PC-3 (cell line): ENCODE measurements at regions not wholly inside any gene's neighbourhood (a gene's known extent, or its start where the extent isn't known, plus 50 kb on each side); places are given as distances from the start of the nearest gene placed in this dataset.
"Not testable (repeated sequence)": the region's sequence is repeated elsewhere in the genome, so short reads cannot be mapped to it uniquely, and the experiment has no call there.

Experiments
- ATAC-seq: fragments of 200-7000 bp; cut with Tn5 transposase; 2 replicates; pipeline ENCODE4 v1.9.1; 2020; ENCODE audit warnings: mild to moderate bottlenecking, moderate library complexity
- BruUV-seq: library from RNA; stranded (reverse); fragments of 400-500 nt; replicated peaks from 2 replicates; lab custom pipeline; 2021; lab: Mats Ljungman, UMichigan
- CTCF ChIA-PET: fragments of 300-600 bp; sonication (Branson Sonifier 250); formaldehyde crosslinking; loops from one replicate; lab custom pipeline; 2022; ENCODE audit warnings: antibody characterized with exemption; lab: Charles Lee
- POLR2A ChIA-PET: fragments of 300-600 bp; sonication (Branson Sonifier 250); formaldehyde crosslinking; loops from one replicate; lab custom pipeline; 2022; ENCODE audit warnings: antibody characterized with exemption; ENCODE audit not compliant: unreplicated experiment; lab: Charles Lee
- DNase-seq: peaks from one replicate; pipeline ENCODE4 v3.0.0-alpha.2; 2015
- H2AFZ ChIP-seq: fragments of 300-600 bp; sonication (generic); 2 replicates; pipeline ENCODE4 v1.6.0; 2016; ENCODE audit warnings: antibody characterized with exemption, low read length
- H3F3A ChIP-seq: fragments of 300-600 bp; sonication (generic); one replicate; pipeline ENCODE4 v1.6.0; 2017; ENCODE audit warnings: antibody characterized with exemption, low read length, control low read depth, mild to moderate bottlenecking; ENCODE audit not compliant: unreplicated experiment
- H3K27ac ChIP-seq: fragments of 300-600 bp; sonication (generic); 2 replicates; pipeline ENCODE4 v1.5.1; 2016; ENCODE audit warnings: mild to moderate bottlenecking, low read length
- H3K27me3 ChIP-seq: fragments of 300-600 bp; sonication (generic); 2 replicates; pipeline ENCODE4 v1.6.1; 2016; ENCODE audit warnings: low read length, mixed read lengths
- H3K36me3 ChIP-seq: fragments of 300-600 bp; sonication (generic); 2 replicates; pipeline ENCODE4 v1.6.1; 2016; ENCODE audit warnings: low read depth, mixed run types, low read length, mixed read lengths
- H3K4me1 ChIP-seq: fragments of 300-600 bp; sonication (generic); 2 replicates; pipeline ENCODE4 v1.5.1; 2016; ENCODE audit warnings: low read length; ENCODE audit not compliant: insufficient read depth
- H3K4me2 ChIP-seq: fragments of 300-600 bp; sonication (generic); 2 replicates; pipeline ENCODE4 v1.6.0; 2016; ENCODE audit warnings: low read length
- H3K4me3 ChIP-seq: fragments of 300-600 bp; sonication (generic); 2 replicates; pipeline ENCODE4 v1.5.1; 2016; ENCODE audit warnings: mild to moderate bottlenecking, low read length, mixed read lengths
- H3K79me2 ChIP-seq: fragments of 300-600 bp; sonication (generic); 2 replicates; pipeline ENCODE4 v1.6.1; 2017; ENCODE audit warnings: low read length, mixed read lengths
- H3K9ac ChIP-seq: fragments of 300-600 bp; sonication (generic); 2 replicates; pipeline ENCODE4 v1.6.0; 2016; ENCODE audit warnings: mild to moderate bottlenecking, low read length
- H3K9me2 ChIP-seq: fragments of 300-600 bp; sonication (generic); replicated peaks from 2 replicates; pipeline ENCODE4 v1.6.1; 2016; ENCODE audit warnings: mixed run types, low read length, mixed read lengths
- H3K9me3 ChIP-seq: fragments of 300-600 bp; sonication (generic); 2 replicates; pipeline ENCODE4 v1.6.1; 2016; ENCODE audit warnings: low read length, mixed read lengths
- H4K20me1 ChIP-seq: fragments of 300-600 bp; sonication (generic); 2 replicates; pipeline ENCODE4 v1.6.1; 2016; ENCODE audit warnings: low read length, mixed read lengths
- CTCF ChIP-seq: fragments of 300-600 bp; sonication (generic); conservative IDR thresholded peaks from 2 replicates; pipeline ENCODE4 v1.5.1; 2017; ENCODE audit warnings: antibody characterized with exemption, low read depth, mild to moderate bottlenecking, low read length
- EZH2 ChIP-seq: fragments of 300-600 bp; sonication (generic); IDR thresholded peaks from one replicate; pipeline ENCODE4 v1.6.1; 2017; ENCODE audit warnings: antibody characterized with exemption, mild to moderate bottlenecking, low read length; ENCODE audit not compliant: unreplicated experiment
- EZH2phosphoT487 ChIP-seq: fragments of 300-600 bp; sonication (generic); IDR thresholded peaks from 2 replicates; pipeline ENCODE4 v1.6.1; 2018; ENCODE audit warnings: mild to moderate bottlenecking, antibody characterized with exemption, low read length, borderline replicate concordance
- intact Hi-C: fragments of 100-400 bp; cut with micrococcal nuclease; formaldehyde crosslinking; loops from 2 replicates; pipeline ENCODE4 v1.9.0; 2023

GRCh38 chr14:27338012-27338411, 740.2 kb upstream of the NOVA1 start:
- POLR2A ChIA-PET, result no interaction called here
- intact Hi-C loops, result no loop called here
- no peaks in the 10 kb centered on the region for H3K36me3 ChIP-seq
- no peaks in the 10 kb centered on the region for H3K79me2 ChIP-seq
- no peak overlapping the region for H3K27ac ChIP-seq
- no peak overlapping the region for H3K4me3 ChIP-seq
- H3K27me3 ChIP-seq, result no peaks in the 10 kb centered on the region
- no peaks in the 10 kb centered on the region for H3K9me3 ChIP-seq
- ATAC-seq (peak; percentile 95), DNase-seq (peak; percentile 15)
- H3K4me2 ChIP-seq, result no peak overlapping the region
- no peaks in the 10 kb centered on the region for H3K4me1 ChIP-seq
- H3F3A ChIP-seq, result no peaks in the 10 kb centered on the region
- H3K9ac ChIP-seq, result no peak overlapping the region
- H4K20me1 ChIP-seq, result no peaks in the 10 kb centered on the region
- H3K9me2 ChIP-seq, result no peaks in the 10 kb centered on the region
- BruUV-seq, result no TSS peak
- TF ChIP-seq EZH2phosphoT487 (no peak), EZH2 (no peak), CTCF (no peak)
- CTCF ChIA-PET, result no interaction called here
- no peak overlapping the region for H2AFZ ChIP-seq

- CTCF ChIA-PET, result not testable (repeated sequence)
Observed at GRCh38 chr14:27363036-27363435, 765.2 kb upstream of the NOVA1 start.

GRCh38 chr14:27366596-27366995, 768.8 kb upstream of the NOVA1 start:
- intact Hi-C loops, result no loop called here
- no peak overlapping the region for H3K9ac ChIP-seq
- BruUV-seq, result no TSS peak

More at GRCh38 chr14:27363036-27363435, 765.2 kb upstream of the NOVA1 start:
- POLR2A ChIA-PET, H4K20me1 ChIP-seq, H3K27me3 ChIP-seq, DNase-seq, H3K36me3 ChIP-seq, BruUV-seq, H3K79me2 ChIP-seq, intact Hi-C loops, H3K4me1 ChIP-seq, H3K4me3 ChIP-seq, H2AFZ ChIP-seq, H3K9me3 ChIP-seq, H3K27ac ChIP-seq, H3K9me2 ChIP-seq, ATAC-seq, H3K9ac ChIP-seq, H3K4me2 ChIP-seq, H3F3A ChIP-seq: not testable (repeated sequence)

More at GRCh38 chr14:27366596-27366995, 768.8 kb upstream of the NOVA1 start:
- Histone ChIP-seq H3K79me2 (no peaks in the 10 kb centered on the region), H3K4me3 (no peak overlapping the region), H3F3A (no peaks in the 10 kb centered on the region), H3K27me3 (no peaks in the 10 kb centered on the region), H3K9me2 (no peaks in the 10 kb centered on the region), H3K36me3 (no peaks in the 10 kb centered on the region), H3K27ac (peak overlapping the region; percentile 41), H3K4me1 (peaks cover 6% of the 10 kb centered on the region; the same call in 1 of the 2 replicates), H3K9me3 (no peaks in the 10 kb centered on the region), H4K20me1 (no peaks in the 10 kb centered on the region), H2AFZ (no peak overlapping the region), H3K4me2 (no peak overlapping the region)
- ChIA-PET CTCF (no interaction called here), POLR2A (no interaction called here)
- peak; percentile 64 for DNase-seq
- TF ChIP-seq EZH2phosphoT487, result no peak
- no peak for TF ChIP-seq EZH2
- no peak for TF ChIP-seq CTCF
- peak; percentile 97 for ATAC-seq
